T-helper 1 cell treated with Interleukin-12 subunit alpha and Interleukin-12 subunit beta and Interleukin-4 antibody, amounts not matched to agents 30 ng/mL and 1 ng/mL, for 36 hours (primary cell): ENCODE measurements at regions not wholly inside any gene's neighbourhood (a gene's known extent, or its start where the extent isn't known, plus 50 kb on each side); places are given as distances from the start of the nearest gene placed in this dataset.

Source experiments
- intact Hi-C: fragments of 100-400 bp; cut with micrococcal nuclease; formaldehyde crosslinking; loops from one replicate; pipeline ENCODE4 v1.15.1; 2024

GRCh38 chr22:48439560-48440135 is 1388.0 kb downstream of the BRD1 start:
- intact Hi-C loops: no loop called here

- intact Hi-C loops: no loop called here
Observed at GRCh38 chr22:48438800-48439559, 1388.7 kb downstream of the BRD1 start.

GRCh38 chr22:48438096-48438495 is 1389.6 kb downstream of the BRD1 start:
- intact Hi-C loops: no loop called here

GRCh38 chr22:48436201-48436931 is 1391.3 kb downstream of the BRD1 start:
- intact Hi-C loops: no loop called here

- intact Hi-C loops: no loop called here
Observed at GRCh38 chr22:48434868-48435250, 1392.8 kb downstream of the BRD1 start.

- intact Hi-C loops: no loop called here
Observed at GRCh38 chr22:48434156-48434867, 1393.4 kb downstream of the BRD1 start.

GRCh38 chr22:48433647-48434046 is 1394.0 kb downstream of the BRD1 start:
- intact Hi-C loops: no loop called here

GRCh38 chr22:48432781-48433518 is 1394.7 kb downstream of the BRD1 start:
- intact Hi-C loops: no loop called here

GRCh38 chr22:48431536-48432315 is 1395.9 kb downstream of the BRD1 start:
- intact Hi-C loops: no loop called here

GRCh38 chr22:48431014-48431413 is 1396.7 kb downstream of the BRD1 start:
- intact Hi-C loops: no loop called here

- intact Hi-C loops: no loop called here
Observed at GRCh38 chr22:48429446-48430020, 1398.1 kb downstream of the BRD1 start.

- intact Hi-C loops: no loop called here
Observed at GRCh38 chr22:48428631-48429371, 1398.9 kb downstream of the BRD1 start.

GRCh38 chr22:48427731-48428211 is 1399.9 kb downstream of the BRD1 start:
- intact Hi-C loops: no loop called here

GRCh38 chr22:48426466-48427380 is 1401.0 kb downstream of the BRD1 start:
- intact Hi-C loops: no loop called here

GRCh38 chr22:48425641-48426040 is 1402.0 kb downstream of the BRD1 start:
- intact Hi-C loops: no loop called here

GRCh38 chr22:48425091-48425506 is 1402.6 kb downstream of the BRD1 start:
- intact Hi-C loops: no loop called here

GRCh38 chr22:48424661-48425060 is 1403.0 kb downstream of the BRD1 start:
- intact Hi-C loops: no loop called here

GRCh38 chr22:48424201-48424627 is 1403.5 kb downstream of the BRD1 start:
- intact Hi-C loops: no loop called here
